ENCODE measurements at regions not wholly inside any gene's neighbourhood (a gene's known extent, or its start where the extent isn't known, plus 50 kb on each side); places are given as distances from the start of the nearest gene placed in this dataset.

DNA sequence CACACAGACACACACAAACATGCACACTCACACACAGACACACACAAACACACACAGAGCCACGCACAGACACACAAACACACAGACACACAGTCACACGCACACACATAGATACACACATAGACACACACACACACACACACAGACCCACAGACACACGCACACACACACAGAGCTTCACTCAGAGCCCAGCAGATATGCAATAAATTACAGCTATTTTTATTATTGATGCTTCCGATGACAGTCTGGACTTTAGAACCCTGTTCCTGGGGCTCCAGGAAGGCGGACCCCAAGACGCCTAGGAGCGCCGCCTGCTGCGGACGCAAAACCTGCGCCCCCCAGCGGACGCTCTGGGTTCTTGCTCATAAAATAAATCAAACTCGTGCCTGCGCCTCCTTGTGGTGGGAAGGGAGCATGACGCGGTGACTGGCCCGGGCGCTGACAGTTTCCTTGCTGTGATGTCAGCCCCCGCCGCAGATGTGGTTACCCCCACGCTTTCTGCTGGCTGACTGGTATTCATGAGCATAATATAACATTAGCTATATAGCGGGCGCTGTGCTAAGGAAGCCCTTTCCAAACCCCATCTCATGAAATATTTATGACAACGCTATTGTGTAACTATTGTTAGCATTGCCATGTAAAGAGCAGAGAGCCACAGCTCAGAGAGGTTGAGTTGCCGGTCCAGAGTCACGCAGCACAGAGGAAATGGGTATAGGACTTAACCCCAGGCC is 64.4 kb upstream of the TM9SF2 start:
- Histone ChIP-seq H3F3A (ENCODE audit: control insufficient read depth, insufficient read depth) (no peaks in the 10 kb centered on the region), H3K9me2 (replicated peaks; ENCODE audit: control insufficient read depth, low read length) (no peaks in the 10 kb centered on the region), H3K79me2 (ENCODE audit: control insufficient read depth, low read length) (no peaks in the 10 kb centered on the region), H3K36me3 (ENCODE audit: control insufficient read depth, low read length) (no peaks in the 10 kb centered on the region), H3K4me1 (ENCODE audit: control insufficient read depth, low read length) (peaks cover 25% of the 10 kb centered on the region), H3K4me3 (ENCODE audit: low read length) (no peak overlapping the region), H3K27ac (ENCODE audit: low read depth, low read length) (no peak overlapping the region), H4K20me1 (ENCODE audit: control insufficient read depth, insufficient read depth, low read depth, low read length) (0 out of 2 replicates have a peak, but pooled peaks cover 2% of the 10 kb centered on the region), H3K4me2 (ENCODE audit: low read length) (peak overlapping the region; percentile 40), H3K9me3 (ENCODE audit: control insufficient read depth, insufficient read depth, low read length) (no peaks in the 10 kb centered on the region), H3K27me3 (ENCODE audit: control insufficient read depth, low read length) (peaks cover 76% of the 10 kb centered on the region)
- TF ChIP-seq, protein P1, sequence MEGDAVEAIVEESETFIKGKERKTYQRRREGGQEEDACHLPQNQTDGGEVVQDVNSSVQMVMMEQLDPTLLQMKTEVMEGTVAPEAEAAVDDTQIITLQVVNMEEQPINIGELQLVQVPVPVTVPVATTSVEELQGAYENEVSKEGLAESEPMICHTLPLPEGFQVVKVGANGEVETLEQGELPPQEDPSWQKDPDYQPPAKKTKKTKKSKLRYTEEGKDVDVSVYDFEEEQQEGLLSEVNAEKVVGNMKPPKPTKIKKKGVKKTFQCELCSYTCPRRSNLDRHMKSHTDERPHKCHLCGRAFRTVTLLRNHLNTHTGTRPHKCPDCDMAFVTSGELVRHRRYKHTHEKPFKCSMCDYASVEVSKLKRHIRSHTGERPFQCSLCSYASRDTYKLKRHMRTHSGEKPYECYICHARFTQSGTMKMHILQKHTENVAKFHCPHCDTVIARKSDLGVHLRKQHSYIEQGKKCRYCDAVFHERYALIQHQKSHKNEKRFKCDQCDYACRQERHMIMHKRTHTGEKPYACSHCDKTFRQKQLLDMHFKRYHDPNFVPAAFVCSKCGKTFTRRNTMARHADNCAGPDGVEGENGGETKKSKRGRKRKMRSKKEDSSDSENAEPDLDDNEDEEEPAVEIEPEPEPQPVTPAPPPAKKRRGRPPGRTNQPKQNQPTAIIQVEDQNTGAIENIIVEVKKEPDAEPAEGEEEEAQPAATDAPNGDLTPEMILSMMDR (IDR thresholded peaks at IDR 0.05; ENCODE audit: low read depth, low read length, poor library complexity, severe bottlenecking) = peak; percentile 100
- TF ChIP-seq EZH2phosphoT487 (IDR thresholded peaks at IDR 0.05; ENCODE audit: borderline replicate concordance, low read length) = no peak

DNA sequence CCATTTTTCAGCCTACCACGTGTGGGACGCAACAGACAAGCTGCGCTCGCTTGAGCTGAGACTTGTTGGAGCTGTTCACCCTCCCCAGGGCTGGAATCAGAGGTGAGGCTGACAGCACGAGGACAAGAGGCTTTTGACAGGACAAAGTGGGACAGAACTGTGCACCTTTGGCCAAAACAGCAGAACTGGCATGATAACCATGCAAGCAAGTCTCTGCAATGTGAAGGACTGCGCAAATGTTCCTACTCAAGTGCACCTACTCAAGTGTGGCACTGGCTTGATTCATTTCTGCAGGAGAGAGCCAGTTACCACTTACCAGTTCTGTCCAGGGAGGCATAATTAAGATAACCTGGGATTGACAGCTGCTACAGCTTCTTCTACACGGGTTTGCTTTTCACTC is 62.2 kb upstream of the TM9SF2 start:
- H3K4me1 ChIP-seq (ENCODE audit: control insufficient read depth, low read length) = peaks cover 12% of the 10 kb centered on the region
- H3K79me2 ChIP-seq (ENCODE audit: control insufficient read depth, low read length) = no peaks in the 10 kb centered on the region
- H3K36me3 ChIP-seq (ENCODE audit: control insufficient read depth, low read length) = no peaks in the 10 kb centered on the region
- TF ChIP-seq, protein P1 (IDR thresholded peaks at IDR 0.05; ENCODE audit: low read depth, low read length, poor library complexity, severe bottlenecking) = no peak
- no peak for TF ChIP-seq EZH2phosphoT487 (IDR thresholded peaks at IDR 0.05; ENCODE audit: borderline replicate concordance, low read length)
- H3K27ac ChIP-seq (ENCODE audit: low read depth, low read length) = no peak overlapping the region
- no peaks in the 10 kb centered on the region for H3K9me2 ChIP-seq (replicated peaks; ENCODE audit: control insufficient read depth, low read length)
- no peaks in the 10 kb centered on the region for H3K9me3 ChIP-seq (ENCODE audit: control insufficient read depth, insufficient read depth, low read length)
- H3K4me3 ChIP-seq (ENCODE audit: low read length) = no peak overlapping the region
- peaks cover 54% of the 10 kb centered on the region for H3K27me3 ChIP-seq (ENCODE audit: control insufficient read depth, low read length)
- H4K20me1 ChIP-seq (ENCODE audit: control insufficient read depth, insufficient read depth, low read depth, low read length) = no peaks in the 10 kb centered on the region
- H3K4me2 ChIP-seq (ENCODE audit: low read length) = no peak overlapping the region
- H3F3A ChIP-seq (ENCODE audit: control insufficient read depth, insufficient read depth) = no peaks in the 10 kb centered on the region

DNA sequence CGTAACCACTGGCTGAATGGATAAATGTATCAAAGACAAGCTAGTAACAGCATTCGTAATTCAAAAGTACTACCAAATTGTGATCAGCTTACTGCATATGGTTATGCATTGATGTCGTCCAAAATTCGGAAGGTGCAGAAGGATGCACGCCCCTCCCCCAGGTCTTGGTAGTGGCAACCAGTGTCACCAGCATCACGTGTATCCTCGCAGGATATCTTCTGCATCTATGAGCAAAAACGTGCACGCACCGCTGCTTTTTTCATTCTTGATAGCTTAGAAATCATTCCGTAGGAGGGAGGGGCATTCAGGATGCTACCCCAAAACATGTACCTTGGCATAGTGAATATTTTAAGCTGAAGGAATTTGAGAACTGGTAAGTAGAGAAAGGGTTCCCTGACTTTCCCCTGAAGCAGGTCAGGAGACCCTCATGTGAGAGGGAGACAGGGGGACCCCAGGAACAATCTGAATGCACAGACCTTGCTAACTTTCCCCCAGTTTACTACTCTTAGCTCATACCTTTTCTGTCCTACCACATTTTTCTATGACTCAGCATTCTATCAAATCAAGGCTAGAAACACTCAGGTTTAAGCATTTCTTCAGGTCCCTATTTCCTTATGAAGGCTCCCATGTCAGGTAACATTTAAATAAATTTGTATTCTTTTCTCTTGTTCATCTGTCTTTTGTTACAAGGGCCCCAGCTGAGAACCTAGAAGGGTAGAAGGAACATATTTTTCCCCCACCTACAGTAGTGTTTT is 61.2 kb upstream of the TM9SF2 start:
- peaks cover 12% of the 10 kb centered on the region for H3K4me1 ChIP-seq (ENCODE audit: control insufficient read depth, low read length)
- H3K9me2 ChIP-seq (replicated peaks; ENCODE audit: control insufficient read depth, low read length) = no peaks in the 10 kb centered on the region
- no peak overlapping the region for H3K4me2 ChIP-seq (ENCODE audit: low read length)
- H3K27ac ChIP-seq (ENCODE audit: low read depth, low read length) = no peak overlapping the region
- TF ChIP-seq, protein P1 (IDR thresholded peaks at IDR 0.05; ENCODE audit: low read depth, low read length, poor library complexity, severe bottlenecking) = no peak
- TF ChIP-seq EZH2phosphoT487 (IDR thresholded peaks at IDR 0.05; ENCODE audit: borderline replicate concordance, low read length) = no peak
- H4K20me1 ChIP-seq (ENCODE audit: control insufficient read depth, insufficient read depth, low read depth, low read length) = no peaks in the 10 kb centered on the region
- no peak overlapping the region for H3K4me3 ChIP-seq (ENCODE audit: low read length)
- H3K79me2 ChIP-seq (ENCODE audit: control insufficient read depth, low read length) = no peaks in the 10 kb centered on the region
- H3F3A ChIP-seq (ENCODE audit: control insufficient read depth, insufficient read depth) = no peaks in the 10 kb centered on the region
- H3K36me3 ChIP-seq (ENCODE audit: control insufficient read depth, low read length) = no peaks in the 10 kb centered on the region
- peaks cover 48% of the 10 kb centered on the region for H3K27me3 ChIP-seq (ENCODE audit: control insufficient read depth, low read length)
- no peaks in the 10 kb centered on the region for H3K9me3 ChIP-seq (ENCODE audit: control insufficient read depth, insufficient read depth, low read length)
